HG02610 (cell line): ENCODE measurements at regions not wholly inside any gene's neighbourhood (a gene's known extent, or its start where the extent isn't known, plus 50 kb on each side); places are given as distances from the start of the nearest gene placed in this dataset.
"Not testable (repeated sequence)": the region's sequence is repeated elsewhere in the genome, so short reads cannot be mapped to it uniquely, and the experiment has no call there.

ENCODE experiments used
- ATAC-seq: cut with Tn5 transposase; IDR thresholded peaks from one replicate; pipeline ENCODE4 v1.9.1; 2021; ENCODE audit warnings: mild to moderate bottlenecking, moderate library complexity; ENCODE audit not compliant: unreplicated experiment

GRCh38 chr12:27864521-27864920 is 84.5 kb upstream of the MANSC4 start:
- ATAC-seq: no peak

GRCh38 chr12:27863839-27864238 is 83.8 kb upstream of the MANSC4 start:
- no peak for ATAC-seq

DNA sequence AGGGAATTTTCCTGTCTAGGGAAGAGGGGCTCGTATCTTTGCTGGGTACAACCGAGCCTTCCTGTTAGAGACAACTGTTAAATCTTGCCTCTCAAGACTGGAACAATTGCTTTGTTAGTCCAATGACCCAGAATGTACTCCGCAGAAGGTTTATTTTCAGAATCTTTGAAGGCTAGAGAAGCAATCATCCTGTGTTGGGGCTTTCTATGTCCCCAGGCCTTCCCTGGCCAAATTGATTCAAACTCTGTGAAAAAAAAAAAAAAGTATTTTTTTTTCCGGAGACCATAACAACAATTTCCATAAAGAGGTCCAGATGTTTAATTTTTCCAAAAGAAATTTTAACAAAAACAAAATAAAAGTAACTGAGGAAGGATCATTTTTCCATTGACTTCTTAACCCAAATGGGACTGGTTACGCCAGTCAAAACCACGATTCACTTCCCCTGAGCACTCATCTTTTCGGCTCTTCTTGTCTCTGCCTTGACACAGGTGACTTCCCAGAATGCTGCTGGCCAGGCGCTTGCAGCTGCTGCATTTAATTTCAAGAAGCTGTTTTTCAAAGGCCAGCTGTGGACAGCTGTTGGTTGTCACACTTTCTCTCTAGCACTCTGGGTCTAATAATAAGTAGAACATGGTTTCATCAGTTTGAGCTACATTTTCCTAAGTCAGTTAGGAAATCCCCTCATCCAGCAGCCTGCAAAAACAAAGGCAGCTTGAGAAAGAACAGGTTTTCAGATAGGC is 81.6 kb upstream of the MANSC4 start:
- ATAC-seq: no peak

DNA sequence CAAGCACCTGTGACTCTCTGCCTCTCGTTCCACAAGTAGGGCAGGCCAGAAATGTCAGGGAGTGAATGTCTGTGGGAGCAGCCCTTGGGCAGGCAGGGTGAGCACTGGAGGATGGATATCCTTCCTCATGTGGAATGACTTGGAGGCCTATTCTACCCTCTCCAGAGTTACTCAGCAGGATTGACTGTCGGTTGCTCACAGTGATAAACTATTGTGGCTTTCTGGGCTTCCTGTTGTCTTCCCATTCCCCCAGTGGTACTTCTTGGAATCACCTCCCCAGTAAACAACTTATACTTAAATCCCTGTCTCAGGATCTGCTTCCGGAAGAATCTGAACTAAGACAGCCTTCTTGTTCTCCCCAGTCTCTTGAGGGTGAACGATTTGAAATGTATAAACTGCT is 79.6 kb upstream of the MANSC4 start:
- no peak for ATAC-seq

GRCh38 chr12:27857006-27857405 is 77.0 kb upstream of the MANSC4 start:
- not testable (repeated sequence) for ATAC-seq

DNA sequence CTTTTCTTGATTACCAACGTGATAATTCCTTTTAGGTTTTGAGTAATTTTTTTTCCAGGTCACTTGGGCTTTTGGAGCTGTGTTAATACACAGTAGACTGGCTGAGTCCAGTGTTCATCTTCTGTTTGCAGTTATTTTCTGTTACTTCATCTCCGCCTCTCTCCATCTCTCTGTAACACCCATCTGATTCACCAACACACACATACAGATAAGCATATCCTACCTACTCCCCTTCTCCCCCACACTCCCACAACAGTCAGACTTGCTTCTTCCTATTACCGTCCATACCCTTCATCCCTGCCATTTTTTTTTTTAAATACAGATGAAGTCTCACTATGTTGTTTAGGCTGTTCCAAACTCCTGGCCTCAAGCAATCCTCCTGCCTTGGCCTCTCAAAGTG is 72.7 kb upstream of the MANSC4 start:
- no peak for ATAC-seq
